ENCODE measurements at regions not wholly inside any gene's neighbourhood (a gene's known extent, or its start where the extent isn't known, plus 50 kb on each side); places are given as distances from the start of the nearest gene placed in this dataset.

DNA sequence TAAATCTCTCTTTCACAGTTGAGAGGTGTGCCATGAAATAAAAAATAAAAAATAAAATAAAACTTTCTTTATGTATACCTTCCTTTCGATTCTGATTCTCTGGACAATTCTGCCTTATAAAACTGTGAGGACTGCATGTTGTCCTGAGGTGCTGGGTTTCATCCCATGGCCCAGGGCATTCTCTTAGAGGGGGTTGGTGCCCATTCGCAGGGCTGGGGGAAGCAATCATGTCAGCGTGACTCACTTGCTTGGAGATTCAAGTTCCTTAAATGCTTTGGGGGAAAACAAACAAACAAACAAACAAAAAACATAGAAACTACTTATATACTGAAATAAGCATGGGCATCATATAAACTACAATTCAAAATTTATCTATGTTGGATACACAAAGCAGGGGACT, 122.0 kb upstream of the ST6GAL2 start:
- Mint-ChIP-seq H3K36me3 (ENCODE audit: insufficient read depth in 1 of 3, low read depth in 3 of 3) (no peaks in the 10 kb centered on the region), H3K27ac (no peak overlapping the region), H3K4me3 (no peak overlapping the region), H3K9me3 (no peaks in the 10 kb centered on the region), H3K27me3 (ENCODE audit: low read depth) (no peaks in the 10 kb centered on the region), H3K4me1 (peaks cover 4% of the 10 kb centered on the region in 2 experiments; a peak in 3 of 4 replicates)
- Histone ChIP-seq H4K5ac (ENCODE audit: insufficient read length, low read depth, low read length) (no peak overlapping the region), H2BK5ac (ENCODE audit: insufficient read length, low read length) (no peak overlapping the region), H4K20me1 (ENCODE audit: control insufficient read depth, insufficient read depth, insufficient read length) (no peaks in the 10 kb centered on the region), H2BK120ac (ENCODE audit: low read depth, low read length, poor library complexity, severe bottlenecking) (no peak overlapping the region), H3T11ph (ENCODE audit: low read length) (no peak overlapping the region), H2BK15ac (ENCODE audit: low read depth, low read length) (no peak overlapping the region), H2AFZ (ENCODE audit: low read length) (no peak overlapping the region), H3K23me2 (ENCODE audit: insufficient read length, low read depth, low read length, poor library complexity, severe bottlenecking) (no peaks in the 10 kb centered on the region), H3K9me3 (ENCODE audit: control insufficient read depth, low read depth, low read length) (no peaks in the 10 kb centered on the region), H3K27me3 (ENCODE audit: insufficient read depth, low read length) (no peaks in the 10 kb centered on the region), H3K4me2 (ENCODE audit: insufficient read depth, insufficient read length, low read length) (no peak overlapping the region), H2AK5ac (ENCODE audit: insufficient read length, low read length) (no peak overlapping the region), H3K14ac (ENCODE audit: insufficient read depth, low read length) (no peak overlapping the region), H3K79me2 (ENCODE audit: insufficient read depth, low read length) (no peaks in the 10 kb centered on the region), H3K4me1 (ENCODE audit: insufficient read depth, low read length) (no peaks in the 10 kb centered on the region), H3K23ac (ENCODE audit: insufficient read length, low read depth, low read length) (no peak overlapping the region), H3K9ac (ENCODE audit: extremely low read depth, insufficient read length, low read length) (no peak overlapping the region), H4K8ac (replicated peaks; ENCODE audit: insufficient read length, low read depth, low read length) (no peak overlapping the region), H3K18ac (ENCODE audit: insufficient read length, low read depth, low read length) (no peak overlapping the region), H3K56ac (ENCODE audit: insufficient read length, low read depth, low read length) (no peak overlapping the region), H3K79me1 (ENCODE audit: insufficient read depth, low read depth, low read length, poor library complexity, severe bottlenecking) (no peaks in the 10 kb centered on the region), H2BK12ac (ENCODE audit: insufficient read length, low read depth, low read length) (no peak overlapping the region), H2BK20ac (ENCODE audit: low read depth, low read length, poor library complexity, severe bottlenecking) (no peak overlapping the region), H3K4ac (ENCODE audit: low read depth, low read length) (no peak overlapping the region), H3K27ac (ENCODE audit: insufficient read length, low read depth, low read length) (no peak overlapping the region), H4K91ac (ENCODE audit: insufficient read length, low read depth, low read length) (no peak overlapping the region)
- TF ChIP-seq, protein P1, sequence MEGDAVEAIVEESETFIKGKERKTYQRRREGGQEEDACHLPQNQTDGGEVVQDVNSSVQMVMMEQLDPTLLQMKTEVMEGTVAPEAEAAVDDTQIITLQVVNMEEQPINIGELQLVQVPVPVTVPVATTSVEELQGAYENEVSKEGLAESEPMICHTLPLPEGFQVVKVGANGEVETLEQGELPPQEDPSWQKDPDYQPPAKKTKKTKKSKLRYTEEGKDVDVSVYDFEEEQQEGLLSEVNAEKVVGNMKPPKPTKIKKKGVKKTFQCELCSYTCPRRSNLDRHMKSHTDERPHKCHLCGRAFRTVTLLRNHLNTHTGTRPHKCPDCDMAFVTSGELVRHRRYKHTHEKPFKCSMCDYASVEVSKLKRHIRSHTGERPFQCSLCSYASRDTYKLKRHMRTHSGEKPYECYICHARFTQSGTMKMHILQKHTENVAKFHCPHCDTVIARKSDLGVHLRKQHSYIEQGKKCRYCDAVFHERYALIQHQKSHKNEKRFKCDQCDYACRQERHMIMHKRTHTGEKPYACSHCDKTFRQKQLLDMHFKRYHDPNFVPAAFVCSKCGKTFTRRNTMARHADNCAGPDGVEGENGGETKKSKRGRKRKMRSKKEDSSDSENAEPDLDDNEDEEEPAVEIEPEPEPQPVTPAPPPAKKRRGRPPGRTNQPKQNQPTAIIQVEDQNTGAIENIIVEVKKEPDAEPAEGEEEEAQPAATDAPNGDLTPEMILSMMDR (conservative IDR thresholded peaks at IDR 0.05) = no peak
- DNase-seq = no peak
- WGBS (ENCODE audit: extremely low coverage, insufficient read length, low lambda C conversion rate) = no CpG with 5 or more reads among the region's 3 CpGs

Measured in H9 (cell line).